Loucy (cell line): ENCODE measurements at regions not wholly inside any gene's neighbourhood (a gene's known extent, or its start where the extent isn't known, plus 50 kb on each side); places are given as distances from the start of the nearest gene placed in this dataset.

Source experiments
- CTCF ChIP-seq: fragments of 200-600 bp; sonication (generic); conservative IDR thresholded peaks from 2 replicates; pipeline ENCODE4 v1.5.1; 2014; ENCODE audit warnings: mild to moderate bottlenecking, antibody characterized with exemption, low read length
- EZH2phosphoT487 ChIP-seq: fragments of 200-600 bp; IDR thresholded peaks from 2 replicates; pipeline ENCODE4 v1.6.1; 2018; ENCODE audit warnings: antibody characterized with exemption, mild to moderate bottlenecking, moderate library complexity, borderline replicate concordance

- TF ChIP-seq CTCF: no peak
- TF ChIP-seq EZH2phosphoT487: no peak
These were observed 584.0 kb upstream of the CDH8 start for GRCh38 chr16:62620275-62620674.
